HFF-Myc (cell line): ENCODE measurements at regions not wholly inside any gene's neighbourhood (a gene's known extent, or its start where the extent isn't known, plus 50 kb on each side); places are given as distances from the start of the nearest gene placed in this dataset.

Source experiments
- DNase-seq: peaks from one replicate; pipeline ENCODE4 v3.0.0-alpha.2; 2011; ENCODE audit warnings: low read depth; ENCODE audit errors: extremely low read depth
- H3K4me3 ChIP-seq: replicated peaks from 2 replicates; pipeline ENCODE4 v1.5.1; 2011; ENCODE audit warnings: low read depth, mild to moderate bottlenecking, control low read depth, low read length
- TF ChIP-seq, protein P1 (sequence below): IDR thresholded peaks from 2 replicates; pipeline ENCODE4 v1.5.1; 2012; ENCODE audit warnings: mild to moderate bottlenecking, low read depth, low read length, control low read depth; ENCODE audit errors: missing control alignments

- TF ChIP-seq, protein P1, sequence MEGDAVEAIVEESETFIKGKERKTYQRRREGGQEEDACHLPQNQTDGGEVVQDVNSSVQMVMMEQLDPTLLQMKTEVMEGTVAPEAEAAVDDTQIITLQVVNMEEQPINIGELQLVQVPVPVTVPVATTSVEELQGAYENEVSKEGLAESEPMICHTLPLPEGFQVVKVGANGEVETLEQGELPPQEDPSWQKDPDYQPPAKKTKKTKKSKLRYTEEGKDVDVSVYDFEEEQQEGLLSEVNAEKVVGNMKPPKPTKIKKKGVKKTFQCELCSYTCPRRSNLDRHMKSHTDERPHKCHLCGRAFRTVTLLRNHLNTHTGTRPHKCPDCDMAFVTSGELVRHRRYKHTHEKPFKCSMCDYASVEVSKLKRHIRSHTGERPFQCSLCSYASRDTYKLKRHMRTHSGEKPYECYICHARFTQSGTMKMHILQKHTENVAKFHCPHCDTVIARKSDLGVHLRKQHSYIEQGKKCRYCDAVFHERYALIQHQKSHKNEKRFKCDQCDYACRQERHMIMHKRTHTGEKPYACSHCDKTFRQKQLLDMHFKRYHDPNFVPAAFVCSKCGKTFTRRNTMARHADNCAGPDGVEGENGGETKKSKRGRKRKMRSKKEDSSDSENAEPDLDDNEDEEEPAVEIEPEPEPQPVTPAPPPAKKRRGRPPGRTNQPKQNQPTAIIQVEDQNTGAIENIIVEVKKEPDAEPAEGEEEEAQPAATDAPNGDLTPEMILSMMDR, result no peak
- no peak for DNase-seq
These were observed 277.7 kb downstream of the VRK1 start for GRCh38 chr14:97074856-97075255.

GRCh38 chr14:97077253-97077653 is 280.1 kb downstream of the VRK1 start:
- TF ChIP-seq, protein P1, result no peak
- DNase-seq, result no peak

More at GRCh38 chr14:97074856-97075255, 277.7 kb downstream of the VRK1 start:
- H3K4me3 ChIP-seq, result no peak overlapping the region

GRCh38 chr14:97077687-97078086 is 280.5 kb downstream of the VRK1 start:
- no peak for DNase-seq
- TF ChIP-seq, protein P1, result no peak
- no peak overlapping the region for H3K4me3 ChIP-seq

More at GRCh38 chr14:97077253-97077653, 280.1 kb downstream of the VRK1 start:
- no peak overlapping the region for H3K4me3 ChIP-seq

DNA sequence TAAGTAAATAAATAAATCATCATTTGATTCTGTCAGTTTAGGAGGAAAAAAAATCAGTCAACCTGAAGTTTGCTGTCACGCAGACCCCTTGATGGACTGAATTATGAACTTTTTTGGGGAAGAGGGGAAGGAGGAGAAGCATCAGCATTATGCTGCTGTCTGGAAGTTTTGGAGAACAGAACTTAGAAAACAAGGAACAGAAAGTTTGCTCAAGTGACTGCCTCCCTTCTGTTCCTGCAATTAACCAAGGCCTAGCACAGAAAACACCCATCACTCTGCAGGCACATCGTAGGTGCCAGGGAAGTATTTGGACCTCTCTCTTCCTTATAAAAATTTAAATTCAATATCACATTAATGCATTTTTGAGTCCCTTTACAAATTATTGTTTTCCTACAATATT is 283.8 kb downstream of the VRK1 start:
- H3K4me3 ChIP-seq, result no peak overlapping the region
- TF ChIP-seq, protein P1, result no peak
- DNase-seq, result no peak

DNA sequence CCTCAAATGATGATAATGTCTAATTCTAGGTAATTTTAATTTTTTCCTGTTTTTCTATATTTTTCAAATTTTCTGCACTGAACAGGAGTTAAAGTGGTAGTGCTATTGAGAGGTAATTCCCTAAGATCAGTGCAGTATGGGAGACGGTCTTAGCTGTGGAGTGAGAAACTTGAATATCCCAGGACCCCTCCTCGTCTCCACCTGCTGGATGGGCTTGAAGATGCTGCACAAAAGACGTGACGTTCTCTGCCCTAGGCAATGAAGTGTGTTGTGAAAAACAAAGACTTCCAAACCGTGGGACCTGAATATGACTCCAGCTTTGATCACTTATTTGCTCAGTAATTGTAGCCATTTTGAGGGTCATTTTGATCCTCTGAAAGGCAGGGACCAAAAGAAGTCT is 298.1 kb downstream of the VRK1 start:
- H3K4me3 ChIP-seq, result no peak overlapping the region
- DNase-seq, result no peak
- TF ChIP-seq, protein P1, result no peak

DNA sequence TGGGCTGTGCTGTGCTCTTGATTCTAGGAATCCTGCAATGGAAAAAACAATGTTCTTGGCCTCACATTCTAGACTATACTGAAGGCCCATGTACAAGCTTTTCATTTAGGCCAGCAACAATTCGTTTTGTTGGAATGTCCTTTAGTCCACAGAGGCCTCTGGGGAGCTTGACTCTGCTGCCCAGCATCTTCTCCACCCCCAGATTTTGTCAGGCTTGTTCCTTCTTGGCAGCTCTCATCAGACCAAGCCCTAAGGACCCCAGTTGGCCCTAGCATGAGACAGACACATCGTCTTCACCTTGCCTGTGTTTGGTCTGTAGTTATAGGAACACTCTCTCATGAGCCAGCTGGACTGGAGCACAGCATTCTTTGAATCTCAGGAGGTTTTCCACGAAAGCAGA is 300.1 kb downstream of the VRK1 start:
- no peak overlapping the region for H3K4me3 ChIP-seq
- TF ChIP-seq, protein P1, result no peak
- DNase-seq, result no peak

DNA sequence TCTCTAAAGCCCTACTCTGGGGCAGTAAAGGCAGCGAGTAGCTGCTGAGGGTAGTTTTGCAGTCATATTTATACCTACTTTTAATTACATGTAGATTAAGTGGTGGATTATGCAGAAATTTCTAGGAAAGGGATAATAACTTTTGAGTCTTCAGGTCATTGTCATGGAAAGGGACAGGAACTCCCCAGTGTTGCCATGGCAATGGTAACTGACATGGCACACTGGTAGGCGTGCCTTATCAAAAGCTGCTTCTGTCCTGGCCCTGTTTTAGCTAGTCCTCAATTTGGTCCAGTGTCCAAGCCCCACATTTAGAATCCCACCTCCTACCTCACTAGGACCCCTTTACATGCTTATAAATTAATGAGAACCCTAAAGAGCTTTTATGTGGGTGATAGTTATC is 303.1 kb downstream of the VRK1 start:
- DNase-seq, result no peak
- TF ChIP-seq, protein P1, result no peak
- no peak overlapping the region for H3K4me3 ChIP-seq
